Nephron (organoid): ENCODE measurements at regions not wholly inside any gene's neighbourhood (a gene's known extent, or its start where the extent isn't known, plus 50 kb on each side); places are given as distances from the start of the nearest gene placed in this dataset.

Experiments used
- H3K27ac Mint-ChIP-seq, 3 experiments: 2 replicates each; pipeline ENCODE4 v1.8.0; 2020; ENCODE audit warnings: mixed read lengths in 3 of 3, mild to moderate bottlenecking in 2 of 3, moderate library complexity in 1 of 3
- H3K27me3 Mint-ChIP-seq: 2 replicates; pipeline ENCODE4 v1.8.0; 2021; ENCODE audit warnings: low read depth, mild to moderate bottlenecking, moderate library complexity, mixed read lengths
- H3K36me3 Mint-ChIP-seq: 2 replicates; pipeline ENCODE4 v1.8.0; 2020; ENCODE audit warnings: low read depth, mixed read lengths
- H3K4me1 Mint-ChIP-seq: 2 replicates; pipeline ENCODE4 v1.8.0; 2020; ENCODE audit warnings: mixed read lengths
- H3K4me3 Mint-ChIP-seq, 3 experiments: 2 replicates each; pipeline ENCODE4 v1.8.0; 2020; ENCODE audit warnings: mild to moderate bottlenecking in 3 of 3, mixed read lengths in 3 of 3, moderate library complexity in 2 of 3
- H3K9me3 Mint-ChIP-seq: 2 replicates; pipeline ENCODE4 v1.8.0; 2020; ENCODE audit warnings: mixed read lengths
- TF ChIP-seq, protein P1 (sequence below), 3 experiments: fragments of 200-600 bp; sonication (generic); IDR thresholded peaks; one replicate each; pipeline ENCODE4 v1.5.0; 2021; ENCODE audit warnings: antibody characterized with exemption in 3 of 3; ENCODE audit not compliant: unreplicated experiment in 3 of 3

GRCh38 chr13:86447479-86447878, 648.3 kb upstream of the SLITRK6 start:
- no peak overlapping the region for H3K4me3 Mint-ChIP-seq
- TF ChIP-seq, protein P1, sequence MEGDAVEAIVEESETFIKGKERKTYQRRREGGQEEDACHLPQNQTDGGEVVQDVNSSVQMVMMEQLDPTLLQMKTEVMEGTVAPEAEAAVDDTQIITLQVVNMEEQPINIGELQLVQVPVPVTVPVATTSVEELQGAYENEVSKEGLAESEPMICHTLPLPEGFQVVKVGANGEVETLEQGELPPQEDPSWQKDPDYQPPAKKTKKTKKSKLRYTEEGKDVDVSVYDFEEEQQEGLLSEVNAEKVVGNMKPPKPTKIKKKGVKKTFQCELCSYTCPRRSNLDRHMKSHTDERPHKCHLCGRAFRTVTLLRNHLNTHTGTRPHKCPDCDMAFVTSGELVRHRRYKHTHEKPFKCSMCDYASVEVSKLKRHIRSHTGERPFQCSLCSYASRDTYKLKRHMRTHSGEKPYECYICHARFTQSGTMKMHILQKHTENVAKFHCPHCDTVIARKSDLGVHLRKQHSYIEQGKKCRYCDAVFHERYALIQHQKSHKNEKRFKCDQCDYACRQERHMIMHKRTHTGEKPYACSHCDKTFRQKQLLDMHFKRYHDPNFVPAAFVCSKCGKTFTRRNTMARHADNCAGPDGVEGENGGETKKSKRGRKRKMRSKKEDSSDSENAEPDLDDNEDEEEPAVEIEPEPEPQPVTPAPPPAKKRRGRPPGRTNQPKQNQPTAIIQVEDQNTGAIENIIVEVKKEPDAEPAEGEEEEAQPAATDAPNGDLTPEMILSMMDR (IDR thresholded peaks at IDR 0.05; ENCODE audit: unreplicated experiment in 3 of 3), result no peak
- no peaks in the 10 kb centered on the region for H3K9me3 Mint-ChIP-seq
- H3K4me1 Mint-ChIP-seq, result peaks cover 15% of the 10 kb centered on the region
- no peaks in the 10 kb centered on the region for H3K36me3 Mint-ChIP-seq
- H3K27ac Mint-ChIP-seq, result no peak overlapping the region
- no peaks in the 10 kb centered on the region for H3K27me3 Mint-ChIP-seq

- no peak overlapping the region for H3K27ac Mint-ChIP-seq
- H3K4me3 Mint-ChIP-seq, result no peak overlapping the region
- H3K27me3 Mint-ChIP-seq, result no peaks in the 10 kb centered on the region
- no peaks in the 10 kb centered on the region for H3K36me3 Mint-ChIP-seq
- H3K9me3 Mint-ChIP-seq, result no peaks in the 10 kb centered on the region
- TF ChIP-seq, protein P1 (IDR thresholded peaks at IDR 0.05; ENCODE audit: unreplicated experiment in 3 of 3), result no peak
- no peaks in the 10 kb centered on the region for H3K4me1 Mint-ChIP-seq
These were observed 662.8 kb upstream of the SLITRK6 start for GRCh38 chr13:86462011-86462410.

DNA sequence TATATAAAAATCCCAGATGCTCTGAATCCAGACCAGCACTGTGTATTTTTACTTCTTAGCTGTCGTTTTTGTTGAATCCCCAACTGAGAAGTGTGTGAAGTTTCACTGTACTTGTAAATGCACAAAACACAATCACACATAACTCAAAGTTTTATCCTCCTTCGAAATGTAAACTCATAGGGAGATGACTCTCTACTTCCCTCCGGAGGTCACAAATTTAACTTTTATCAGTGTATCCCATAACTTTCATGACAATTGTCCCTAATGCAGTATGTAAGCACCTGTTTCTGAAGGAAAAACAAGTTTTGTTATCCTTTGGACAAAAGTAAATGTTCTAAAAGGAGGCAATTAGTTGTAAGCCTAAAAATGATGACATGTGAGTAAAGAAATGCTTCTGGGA, 665.0 kb upstream of the SLITRK6 start:
- Mint-ChIP-seq H3K4me1 (no peaks in the 10 kb centered on the region), H3K36me3 (no peaks in the 10 kb centered on the region), H3K27ac (no peak overlapping the region), H3K4me3 (no peak overlapping the region), H3K9me3 (no peaks in the 10 kb centered on the region), H3K27me3 (no peaks in the 10 kb centered on the region)
- TF ChIP-seq, protein P1 (IDR thresholded peaks at IDR 0.05; ENCODE audit: unreplicated experiment in 3 of 3), result peak; percentile 21 to 32 (median 27)

GRCh38 chr13:86474971-86475370, 675.8 kb upstream of the SLITRK6 start:
- Mint-ChIP-seq H3K4me3 (no peak overlapping the region), H3K9me3 (no peaks in the 10 kb centered on the region), H3K4me1 (no peaks in the 10 kb centered on the region), H3K27me3 (no peaks in the 10 kb centered on the region), H3K36me3 (no peaks in the 10 kb centered on the region), H3K27ac (no peak overlapping the region)
- TF ChIP-seq, protein P1 (IDR thresholded peaks at IDR 0.05; ENCODE audit: unreplicated experiment in 3 of 3), result no peak

DNA sequence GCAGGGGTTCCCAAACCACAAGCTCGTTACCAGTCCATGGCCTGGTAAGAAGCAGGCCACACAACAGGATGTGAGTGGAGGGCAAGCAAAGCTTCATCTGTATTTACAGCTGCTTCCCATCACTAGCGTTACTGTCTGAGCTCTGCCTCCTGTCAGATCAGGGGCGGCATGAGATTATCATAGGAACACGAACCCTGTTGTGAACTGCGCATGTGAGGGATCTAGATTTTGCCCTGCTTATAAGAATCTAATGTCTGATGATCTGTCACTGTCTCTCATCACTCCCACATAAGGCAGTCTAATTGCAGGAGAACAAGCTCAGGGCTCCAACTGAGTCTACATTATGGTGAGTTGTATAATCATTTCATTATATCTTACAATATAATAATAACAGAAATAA, 677.4 kb upstream of the SLITRK6 start:
- Mint-ChIP-seq H3K9me3 (no peaks in the 10 kb centered on the region), H3K4me3 (no peak overlapping the region), H3K4me1 (no peaks in the 10 kb centered on the region), H3K27me3 (no peaks in the 10 kb centered on the region), H3K36me3 (no peaks in the 10 kb centered on the region), H3K27ac (no peak overlapping the region)
- TF ChIP-seq, protein P1 (IDR thresholded peaks at IDR 0.05; ENCODE audit: unreplicated experiment in 3 of 3), result no peak

DNA sequence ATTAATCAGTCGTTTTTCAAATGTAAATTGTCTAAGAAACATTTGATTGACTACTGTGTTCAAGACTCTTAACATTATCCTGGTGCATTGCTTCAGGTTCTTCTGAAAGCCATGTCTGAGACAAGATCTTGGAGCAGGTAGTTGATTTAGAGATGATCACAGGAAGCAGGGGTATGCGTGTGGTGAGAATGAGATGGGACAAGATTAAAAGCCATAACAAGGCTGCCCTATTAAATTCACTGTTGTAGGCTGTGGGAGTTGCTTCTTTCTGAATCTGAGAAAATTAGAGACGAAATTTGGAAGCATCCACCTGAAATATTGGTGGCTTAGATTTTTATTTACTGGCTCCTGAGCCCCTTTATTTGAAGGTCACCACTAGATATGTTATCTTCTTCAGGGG, 687.4 kb upstream of the SLITRK6 start:
- no peaks in the 10 kb centered on the region for H3K9me3 Mint-ChIP-seq
- H3K4me1 Mint-ChIP-seq, result no peaks in the 10 kb centered on the region
- H3K4me3 Mint-ChIP-seq, result no peak overlapping the region
- H3K27me3 Mint-ChIP-seq, result no peaks in the 10 kb centered on the region
- no peaks in the 10 kb centered on the region for H3K36me3 Mint-ChIP-seq
- TF ChIP-seq, protein P1 (IDR thresholded peaks at IDR 0.05; ENCODE audit: unreplicated experiment in 3 of 3), result no peak
- H3K27ac Mint-ChIP-seq, result no peak overlapping the region
